DMS79 treated with DMSO at 0.1 percent for 48 hours (cell line): ENCODE measurements at regions not wholly inside any gene's neighbourhood (a gene's known extent, or its start where the extent isn't known, plus 50 kb on each side); places are given as distances from the start of the nearest gene placed in this dataset.

Experiments
- DNase-seq: peaks from one replicate; lab custom pipeline; 2025; lab: John Stamatoyannopoulos, UW

DNA sequence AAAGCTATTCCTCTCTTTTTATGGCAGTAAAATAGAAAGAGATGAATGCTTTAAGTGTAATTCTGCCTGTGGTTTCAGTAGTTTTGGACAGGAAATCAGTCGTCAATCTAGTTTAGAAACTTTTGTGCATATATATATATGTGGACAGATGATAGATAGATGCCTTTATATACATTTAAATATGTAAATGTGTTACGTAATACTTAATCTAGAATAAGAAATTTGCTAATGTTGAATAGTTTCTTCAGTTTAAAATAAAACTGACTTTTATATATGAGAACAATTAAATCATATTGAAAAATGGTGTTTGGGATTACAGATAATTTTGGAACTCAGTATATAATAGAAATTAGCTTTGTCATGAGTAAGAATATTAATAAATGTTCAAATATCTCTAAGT lies 1165.7 kb upstream of the NCAM2 start:
- no peak for DNase-seq

DNA sequence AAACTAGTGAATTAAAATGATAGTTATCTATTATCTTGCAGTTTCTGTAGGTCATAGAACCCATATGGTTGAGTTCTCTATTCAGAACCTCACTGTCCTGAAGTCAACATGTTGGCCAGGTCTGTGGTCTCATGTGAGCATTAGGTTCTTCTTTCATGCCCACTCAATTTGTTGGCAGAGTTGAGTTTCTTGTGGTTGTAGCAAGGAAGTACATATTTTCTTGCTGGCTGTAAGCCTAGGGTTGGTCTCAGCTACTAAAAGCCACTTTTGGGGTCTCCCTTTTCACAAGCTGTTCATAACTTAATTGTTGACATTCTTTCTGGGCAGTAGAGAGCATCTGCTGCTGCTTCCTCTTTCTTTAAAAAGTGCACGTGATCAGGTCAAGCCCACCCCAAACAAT lies 1165.1 kb upstream of the NCAM2 start:
- DNase-seq: no peak

DNA sequence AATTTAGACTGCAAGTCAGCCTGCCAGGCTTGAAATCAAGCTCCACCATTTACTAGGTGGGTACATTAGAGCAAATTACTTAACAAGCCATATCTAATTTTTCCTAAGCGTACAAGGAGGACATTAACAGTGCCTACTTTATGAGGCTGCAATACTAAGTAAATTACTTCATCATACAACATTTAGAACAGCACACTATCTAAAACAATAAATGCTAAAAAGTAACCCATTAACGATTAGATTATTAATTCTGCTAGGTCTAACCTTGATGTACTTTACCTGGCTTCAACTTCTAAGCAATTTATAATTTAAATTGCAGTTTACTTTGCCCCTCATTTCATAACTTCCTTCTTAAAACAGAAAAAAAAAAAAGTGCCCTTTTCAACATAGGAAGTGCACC lies 1155.6 kb upstream of the NCAM2 start:
- DNase-seq: no peak

DNA sequence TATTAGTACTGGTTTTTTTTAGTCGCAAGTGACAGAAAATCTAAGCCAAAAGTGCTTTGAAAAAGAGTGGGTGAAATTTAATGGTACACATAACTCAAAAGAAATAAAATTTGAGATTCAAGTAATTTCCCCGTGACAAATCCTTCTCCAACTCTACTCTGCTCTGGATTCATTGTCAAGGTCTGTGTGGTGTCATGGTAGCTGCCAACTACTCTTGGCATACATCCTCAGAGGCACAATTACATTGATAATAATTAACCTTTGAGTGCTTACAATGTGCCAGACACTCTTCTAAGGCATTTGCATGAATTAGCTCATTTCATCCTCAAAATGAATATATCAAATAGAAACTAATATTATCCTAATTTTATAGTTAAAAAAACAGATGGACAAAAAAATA lies 1153.9 kb upstream of the NCAM2 start:
- DNase-seq: no peak

DNA sequence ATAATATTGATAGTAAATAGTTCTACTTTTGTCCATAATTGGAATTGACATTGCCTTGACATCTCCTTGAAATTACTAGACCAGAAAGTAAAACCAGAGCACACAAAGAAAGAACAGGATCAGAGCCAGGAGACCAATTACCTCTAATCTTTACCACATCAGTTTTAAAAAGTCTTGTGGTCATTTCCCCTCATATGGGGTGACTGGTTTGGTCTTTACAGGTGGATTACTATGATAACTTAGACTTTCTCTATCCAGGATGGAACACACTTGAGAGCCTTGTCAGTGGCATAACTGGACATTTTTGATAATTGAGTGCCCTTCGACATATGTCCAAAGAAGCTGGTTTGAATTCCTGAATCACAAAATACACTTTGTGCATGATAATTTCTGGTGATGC lies 1148.1 kb upstream of the NCAM2 start:
- no peak for DNase-seq

DNA sequence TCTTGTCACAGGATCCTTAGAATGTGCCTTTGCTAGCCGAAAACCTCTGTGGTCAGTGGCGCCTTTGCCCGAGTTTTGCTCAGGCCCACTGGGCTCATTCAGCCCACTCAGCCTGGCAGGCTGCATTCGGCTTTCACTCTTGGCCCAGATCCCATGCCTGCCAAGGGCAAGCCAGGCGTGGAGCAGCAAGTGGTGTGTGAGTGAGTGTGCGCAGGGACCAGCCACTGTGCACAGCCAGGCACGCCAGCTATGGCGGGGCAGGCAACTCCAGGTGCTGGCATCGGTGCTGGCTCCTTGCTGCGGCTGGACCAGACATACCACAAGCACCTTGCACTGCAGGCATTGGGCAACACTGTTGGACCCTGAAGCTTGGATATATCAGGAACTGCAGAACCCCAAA lies 1145.1 kb upstream of the NCAM2 start:
- no peak for DNase-seq

DNA sequence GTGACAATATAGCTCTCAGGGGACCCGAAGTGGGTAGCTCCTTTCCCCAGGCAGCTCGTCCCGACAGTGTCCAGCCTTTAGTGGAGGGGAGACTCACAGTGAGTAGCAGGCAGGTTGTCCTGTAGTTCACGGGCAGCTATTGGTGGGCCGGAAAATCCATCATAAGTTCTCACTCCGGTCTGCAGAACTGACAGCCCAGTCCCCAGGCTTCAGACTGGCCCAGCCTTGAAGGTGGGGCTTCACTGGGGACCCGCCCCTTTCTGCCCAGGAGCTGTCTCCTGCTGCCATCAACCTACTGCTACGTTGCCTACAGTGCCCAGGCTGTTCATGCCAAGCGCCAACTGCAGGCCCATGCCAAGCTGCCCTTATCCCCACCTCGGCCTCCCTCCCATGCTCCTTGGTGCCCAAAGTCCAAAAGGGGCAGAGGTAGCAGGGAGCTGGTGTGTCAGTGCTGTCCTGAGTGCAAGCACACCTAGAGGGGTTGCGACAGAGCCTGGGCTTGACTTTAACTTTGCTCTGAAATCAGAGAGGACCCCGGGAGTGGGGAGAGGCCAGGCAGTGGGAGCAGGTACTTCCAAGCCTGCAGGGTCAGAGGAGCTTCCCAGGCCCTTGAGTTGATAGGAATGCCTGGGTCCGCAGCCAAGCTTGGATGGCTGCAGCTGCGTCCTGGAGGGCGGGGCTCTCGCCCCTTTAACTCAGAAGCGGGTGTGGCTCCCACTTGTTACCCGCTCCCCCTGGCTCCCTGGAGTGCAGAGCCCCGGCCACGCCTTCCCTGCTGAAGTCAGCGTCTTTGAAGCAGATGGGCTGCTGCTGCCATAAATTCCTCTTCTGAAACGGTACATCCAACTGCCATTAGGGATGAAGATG lies 1144.3 kb upstream of the NCAM2 start:
- DNase-seq: no peak

DNA sequence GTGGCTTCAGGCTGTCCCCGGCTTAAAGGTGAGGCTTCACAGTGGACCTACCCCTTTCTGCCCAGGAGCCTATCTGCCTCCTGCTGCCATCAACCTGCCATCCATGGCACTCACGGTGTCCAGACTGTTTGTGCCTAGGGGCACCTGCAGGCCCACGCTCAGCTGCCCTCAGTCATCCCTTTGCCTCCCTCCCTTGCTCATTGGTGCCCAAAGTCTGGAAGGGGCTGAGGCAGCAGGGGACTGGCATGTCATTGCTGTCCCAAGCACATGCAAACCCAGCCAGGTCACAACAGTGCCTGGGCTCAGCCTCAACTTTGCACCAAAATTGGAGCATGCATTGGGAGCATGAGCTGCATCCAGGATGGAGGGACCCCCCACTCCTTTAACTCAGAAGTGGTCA lies 1142.7 kb upstream of the NCAM2 start:
- DNase-seq: no peak

DNA sequence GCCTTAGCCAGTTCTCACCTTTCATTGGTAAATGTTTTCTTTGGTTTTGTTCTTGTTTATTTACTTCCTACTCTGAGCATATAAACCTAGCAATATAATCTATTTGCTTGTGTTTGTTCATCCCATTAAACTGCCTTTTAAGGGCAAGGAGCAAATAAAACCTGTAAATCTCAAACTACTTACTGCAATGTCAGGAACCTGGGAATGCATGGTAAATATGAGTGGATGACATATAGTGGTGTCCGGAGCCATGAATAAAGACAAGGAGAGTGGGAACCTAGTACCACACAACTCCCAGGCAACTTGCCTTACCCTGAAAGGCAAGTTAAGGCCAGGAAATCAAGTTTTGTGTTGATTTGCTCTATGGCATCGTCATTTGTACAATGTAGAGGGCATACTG lies 1133.7 kb upstream of the NCAM2 start:
- no peak for DNase-seq

DNA sequence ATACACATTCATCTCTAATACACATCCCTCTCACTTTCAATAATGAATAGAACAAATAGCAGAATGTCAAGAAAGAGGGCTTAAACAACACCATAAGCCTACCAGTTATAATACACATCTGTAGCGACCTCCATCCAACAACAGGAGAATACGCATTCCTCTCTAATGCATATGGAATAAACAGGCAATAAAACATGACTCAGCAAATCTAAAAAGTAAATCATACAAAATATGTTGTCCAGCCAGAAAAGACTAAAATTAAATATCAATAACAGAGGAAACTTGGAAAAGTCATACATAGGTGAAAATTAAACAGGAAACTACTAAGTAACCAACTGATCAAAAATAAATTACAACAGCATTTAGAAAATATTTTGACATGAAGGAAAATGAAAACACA lies 1127.5 kb upstream of the NCAM2 start:
- DNase-seq: no peak

DNA sequence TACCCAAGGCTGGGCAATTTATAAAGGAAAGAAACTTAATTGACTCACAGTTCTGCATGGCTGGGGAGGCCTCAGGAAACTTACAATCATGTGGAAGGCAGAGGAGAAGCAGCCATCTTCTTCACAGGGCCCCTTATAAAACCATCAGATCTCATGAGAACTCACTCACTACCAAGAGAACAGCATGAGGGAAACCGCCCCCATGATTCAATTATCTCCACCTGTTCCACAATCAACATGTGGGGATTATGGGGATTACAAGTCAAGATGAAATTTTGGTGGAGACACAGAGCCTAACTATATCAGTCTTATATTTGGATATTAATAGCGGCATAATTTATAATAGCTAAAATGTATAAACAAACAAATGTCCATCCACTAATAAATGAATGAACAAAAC lies 1123.7 kb upstream of the NCAM2 start:
- DNase-seq: no peak

DNA sequence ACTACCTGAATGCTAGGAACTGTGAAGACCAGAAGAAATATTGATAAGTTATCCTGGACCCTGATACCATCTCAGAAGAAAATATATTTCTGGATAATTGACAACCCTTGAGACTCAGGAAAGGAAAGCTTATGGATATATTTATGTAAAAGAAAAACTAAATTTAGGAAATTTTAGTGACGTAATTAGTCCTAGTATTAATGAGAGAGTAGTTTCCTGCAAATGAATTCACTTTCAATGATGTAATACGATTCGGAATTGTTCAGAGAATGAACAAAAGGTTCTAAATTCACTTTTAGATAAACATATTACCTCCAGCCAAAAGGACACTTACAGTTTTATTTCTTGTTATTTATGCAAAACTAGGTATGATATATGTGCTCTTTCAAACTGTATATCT lies 1120.1 kb upstream of the NCAM2 start:
- DNase-seq: no peak

DNA sequence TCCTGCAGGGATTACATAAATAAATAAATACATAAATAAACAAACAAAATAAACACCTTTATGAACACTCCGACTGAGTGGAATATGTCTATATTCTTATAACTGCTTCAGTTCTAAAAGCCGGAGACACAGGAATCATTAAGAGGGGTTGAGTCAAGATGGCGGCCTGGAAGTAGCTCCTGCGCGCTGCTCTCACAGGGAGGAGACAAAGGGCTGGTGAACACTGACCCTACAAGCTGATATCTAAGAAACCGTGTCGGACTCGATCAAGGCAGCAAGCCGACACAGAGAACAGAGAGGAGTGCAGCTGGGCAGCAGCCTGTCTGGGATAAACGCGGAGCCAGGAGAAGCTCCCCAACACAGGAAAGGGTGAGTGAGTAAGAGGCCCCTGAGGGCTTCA lies 1098.6 kb upstream of the NCAM2 start:
- DNase-seq: no peak

DNA sequence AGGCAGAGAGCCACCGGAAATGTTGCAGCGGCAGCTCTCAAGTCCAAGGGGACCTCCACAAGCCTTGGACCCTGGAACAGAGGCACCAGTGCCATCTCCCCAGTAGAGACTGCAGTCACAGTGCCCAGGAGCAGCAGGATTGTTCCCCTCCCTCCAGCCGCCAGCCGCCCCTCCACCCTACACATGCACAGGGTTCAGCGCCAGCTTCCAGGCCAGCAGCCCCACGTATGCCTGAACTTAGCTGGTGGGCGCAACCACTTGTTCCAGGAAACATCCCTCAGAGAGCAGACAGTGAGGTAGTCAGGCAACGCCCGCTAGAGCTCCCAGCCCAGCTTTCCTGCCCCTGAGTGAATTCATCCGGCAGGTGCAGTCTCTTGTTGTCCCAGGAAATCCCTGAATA lies 1098.1 kb upstream of the NCAM2 start:
- no peak for DNase-seq

DNA sequence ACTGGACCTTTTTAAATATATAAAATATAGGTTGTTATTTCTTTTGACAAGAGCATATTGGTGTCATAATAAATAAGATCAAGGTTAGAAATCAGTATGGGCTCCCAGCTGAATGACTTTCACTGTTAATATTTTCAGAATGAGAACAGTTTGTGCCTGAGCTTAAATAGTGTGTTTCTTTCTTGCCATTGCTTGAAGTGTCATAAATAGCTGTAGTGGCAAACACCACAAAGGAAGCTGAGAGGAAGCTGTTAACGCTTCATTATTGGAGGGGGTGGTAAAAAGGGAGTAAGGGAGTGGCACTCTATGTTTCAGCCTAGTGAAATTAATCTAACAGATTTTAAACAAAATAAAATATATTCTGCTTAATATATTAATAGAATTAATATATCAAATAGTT lies 1089.8 kb upstream of the NCAM2 start:
- no peak for DNase-seq

DNA sequence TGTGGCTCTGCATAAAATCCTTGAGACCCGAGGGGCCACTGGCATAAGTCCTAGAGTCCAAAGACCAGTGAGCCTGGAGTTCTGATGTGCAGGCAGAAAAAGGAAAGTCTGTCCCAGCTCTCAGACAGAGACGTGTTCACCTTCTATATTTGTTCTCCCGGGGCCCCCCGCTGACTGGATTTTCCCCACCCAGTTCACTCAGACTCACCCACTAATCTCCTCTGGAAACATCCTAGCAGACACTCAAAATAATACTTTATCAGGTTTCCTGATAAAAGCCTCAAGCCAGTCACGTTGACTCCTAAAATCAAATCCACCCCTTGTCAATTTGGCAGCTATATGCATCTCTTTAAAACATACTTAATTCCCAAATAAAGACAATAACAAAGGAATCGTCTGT lies 1084.2 kb upstream of the NCAM2 start:
- DNase-seq: no peak

DNA sequence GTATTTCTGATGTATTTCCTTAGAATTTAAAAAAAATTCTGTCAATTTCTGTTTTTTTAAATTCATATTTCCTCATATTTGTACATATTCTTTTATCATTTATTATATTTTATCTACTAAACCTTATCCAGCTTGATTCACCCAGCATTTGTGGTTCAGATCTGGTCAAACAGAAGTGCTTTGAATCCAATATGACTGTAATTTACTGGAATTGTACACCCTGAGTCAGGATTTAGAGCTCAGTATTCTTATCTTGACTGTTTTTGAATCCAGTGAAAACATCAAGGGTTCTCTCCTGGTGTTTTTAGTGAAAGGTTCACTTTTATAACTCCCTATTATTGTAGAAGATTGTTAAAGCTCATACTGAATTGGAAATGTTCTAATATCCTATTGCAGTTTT lies 1077.0 kb upstream of the NCAM2 start:
- no peak for DNase-seq

DNA sequence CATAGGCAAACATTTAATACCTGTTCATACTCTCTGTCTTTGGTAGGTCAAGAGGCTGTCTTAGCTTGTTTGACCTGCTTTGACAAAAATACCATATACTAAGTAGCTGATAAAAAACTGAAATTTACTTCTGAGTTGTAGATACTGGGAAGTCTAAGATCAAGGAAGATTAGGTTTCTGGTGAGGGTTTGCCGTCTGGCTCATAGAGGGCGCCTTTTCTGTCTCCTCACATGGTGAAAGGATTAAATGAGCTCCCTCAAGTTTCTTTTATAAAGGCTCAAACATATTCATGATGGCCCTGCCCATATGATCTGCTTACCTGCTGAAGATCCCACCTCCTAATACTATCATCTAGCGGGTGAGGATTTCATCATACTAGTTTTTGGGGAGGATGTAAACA lies 1076.1 kb upstream of the NCAM2 start:
- no peak for DNase-seq

DNA sequence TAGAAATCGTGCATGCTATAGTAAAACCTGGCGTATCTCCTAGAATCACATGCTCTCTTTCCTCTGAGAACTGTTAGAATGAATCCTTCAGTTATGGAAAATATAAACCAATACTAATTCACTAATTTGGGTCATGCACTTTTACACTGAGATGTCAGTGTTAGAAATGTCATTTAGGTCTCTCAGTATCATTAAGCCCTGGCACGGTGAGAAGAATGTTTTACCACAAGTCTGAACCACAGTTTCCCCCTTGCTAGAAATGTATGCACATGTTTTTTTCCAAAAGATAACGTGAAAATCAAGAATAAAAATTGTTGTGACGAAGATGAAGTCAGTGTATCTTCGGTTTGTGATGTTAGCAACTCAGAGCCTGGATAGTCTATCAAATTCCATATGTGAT lies 1062.7 kb upstream of the NCAM2 start:
- DNase-seq: no peak

DNA sequence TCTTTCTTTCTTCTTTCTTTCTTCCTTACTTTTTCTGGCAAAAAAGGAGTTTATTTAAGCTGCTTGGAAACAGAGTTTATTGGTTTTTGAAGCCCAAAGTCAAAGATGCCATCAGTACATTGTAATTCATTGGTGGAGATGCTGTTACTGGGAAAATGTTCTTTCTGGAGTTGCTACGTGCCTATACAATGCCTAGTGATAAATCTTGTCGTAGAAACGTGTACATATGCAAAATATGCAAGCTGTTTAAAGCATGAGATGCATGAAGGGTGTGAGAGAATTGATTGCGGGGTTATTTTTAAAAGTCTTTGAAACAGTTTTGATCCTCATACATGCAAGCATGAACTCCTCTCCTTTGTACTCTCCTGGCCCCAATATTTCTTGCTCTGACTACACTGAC lies 1060.6 kb upstream of the NCAM2 start:
- DNase-seq: no peak

DNA sequence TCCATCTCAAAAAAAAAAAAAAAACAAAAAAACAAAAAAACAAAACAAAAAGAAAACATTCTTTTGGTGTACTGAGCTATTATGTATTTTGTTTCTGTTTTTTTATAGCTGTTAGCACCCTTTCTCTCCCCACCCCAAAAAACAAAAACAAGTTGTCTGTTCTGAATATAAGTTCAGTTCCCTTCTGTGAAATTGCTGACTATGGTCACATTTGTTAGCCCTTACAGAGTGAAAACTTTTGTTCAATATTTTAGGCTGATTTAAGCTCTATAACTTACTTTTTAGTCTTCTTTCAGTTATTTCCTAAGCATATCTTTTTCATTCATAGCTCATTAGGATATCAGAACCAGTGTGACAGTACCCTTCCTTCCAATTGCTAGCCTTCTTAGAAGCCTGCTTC lies 1056.6 kb upstream of the NCAM2 start:
- no peak for DNase-seq

DNA sequence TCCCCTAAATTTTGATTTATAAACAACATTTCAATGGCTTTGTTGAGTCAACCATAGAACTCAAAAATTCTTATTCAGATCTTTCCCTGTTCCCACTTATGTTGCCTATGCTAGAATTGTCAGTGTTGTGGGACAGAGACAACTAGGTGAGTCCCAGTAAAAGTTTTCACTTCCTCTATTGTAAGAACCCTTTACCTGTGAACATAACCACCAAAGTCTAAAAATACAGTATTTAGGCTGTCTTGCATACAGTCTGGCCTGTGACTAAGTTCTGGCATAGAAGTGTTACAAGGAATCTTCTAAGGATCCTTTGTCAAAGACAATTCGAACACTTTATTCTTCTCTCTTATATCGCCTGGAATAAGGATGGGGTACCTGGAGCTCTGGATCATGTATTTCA lies 1047.9 kb upstream of the NCAM2 start:
- DNase-seq: no peak

DNA sequence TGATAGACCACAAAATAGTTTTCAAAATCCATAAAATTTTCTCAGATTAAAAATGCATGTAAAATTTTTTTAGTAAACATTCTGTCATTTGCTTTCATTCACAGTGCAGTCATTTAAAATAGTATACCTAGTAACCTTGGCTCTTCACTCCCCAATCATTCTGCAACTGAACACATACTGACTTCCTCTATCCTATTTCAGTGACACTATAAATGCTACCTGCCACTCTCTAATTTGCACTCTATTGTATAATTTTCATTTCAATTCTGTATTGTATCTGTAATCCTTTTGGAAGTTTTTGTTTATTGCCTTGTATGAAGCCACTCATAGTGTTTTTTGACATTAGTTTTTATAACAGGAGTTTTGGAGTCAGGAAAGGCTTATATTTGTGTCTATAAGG lies 1029.1 kb upstream of the NCAM2 start:
- no peak for DNase-seq

DNA sequence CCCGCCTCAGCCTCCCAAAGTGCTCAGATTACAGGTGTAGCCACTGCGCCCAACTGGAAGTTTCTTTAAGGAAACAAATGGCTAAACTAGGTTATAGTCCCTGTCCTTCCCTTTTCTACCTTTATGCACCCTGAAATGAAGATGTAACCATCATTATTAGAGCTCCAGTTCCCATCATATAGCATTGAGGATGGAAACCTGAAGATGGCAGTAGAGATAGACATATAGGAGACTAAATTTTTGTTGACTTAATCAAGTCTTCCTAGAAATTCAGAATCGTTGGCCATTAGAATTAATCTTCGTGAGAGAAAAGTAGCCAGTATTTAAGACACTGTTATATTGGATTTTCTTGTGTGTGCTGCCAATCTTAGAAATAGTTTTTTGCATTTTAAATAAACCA lies 1016.3 kb upstream of the NCAM2 start:
- no peak for DNase-seq

DNA sequence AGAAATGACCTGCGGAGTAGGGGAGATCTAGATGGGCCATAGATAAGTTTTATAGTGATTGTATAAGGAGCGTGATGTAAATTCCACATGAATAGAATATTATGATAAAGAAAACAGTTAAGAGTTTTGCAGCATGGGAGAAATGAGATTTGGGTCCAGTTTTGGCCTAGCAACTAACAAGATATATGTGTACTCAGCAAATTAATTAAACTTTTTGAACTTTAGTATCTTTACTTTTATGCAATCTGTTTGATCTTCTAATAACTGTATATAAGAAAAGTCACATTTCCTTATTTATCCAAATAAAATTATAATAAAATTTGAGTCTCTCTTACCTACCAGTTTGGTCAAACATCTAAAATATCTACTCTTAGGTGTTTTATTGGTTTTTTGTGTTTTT lies 1011.8 kb upstream of the NCAM2 start:
- DNase-seq: no peak
